ENCODE measurements at regions not wholly inside any gene's neighbourhood (a gene's known extent, or its start where the extent isn't known, plus 50 kb on each side); places are given as distances from the start of the nearest gene placed in this dataset.
A peak's percentile ranks its signal among the peaks of the same experiment; 100 is the strongest.

GRCh38 chr3:168191856-168192255 is 96.1 kb upstream of the GOLIM4 start:
- ChIA-PET POLR2A (ENCODE audit: unreplicated experiment) (interaction anchor here (0.6 kb wide), 1 partner anchor 380 kb away, joined by 3 read pairs; no protein-coding TSS in a partner anchor), CTCF (no interaction called here)
- TF ChIP-seq CTCF (conservative IDR thresholded peaks at IDR 0.05) (no peak), EZH2 (IDR thresholded peaks at IDR 0.05; ENCODE audit: low read depth) (no peak)
- H3F3A ChIP-seq (ENCODE audit: insufficient read depth, low read depth), result no peaks in the 10 kb centered on the region
- H3K9me3 ChIP-seq (ENCODE audit: insufficient read depth, low read depth), result no peaks in the 10 kb centered on the region
- H3K4me2 ChIP-seq, result no peak overlapping the region
- no peak overlapping the region for H3K4me3 ChIP-seq
- H3K27ac ChIP-seq, result no peak overlapping the region
- H2AFZ ChIP-seq, result no peak overlapping the region
- no TSS peak for BruUV-seq (replicated peaks)
- no peaks in the 10 kb centered on the region for H4K20me1 ChIP-seq (ENCODE audit: insufficient read depth)
- no peak for DNase-seq
- no peaks in the 10 kb centered on the region for H3K27me3 ChIP-seq (ENCODE audit: insufficient read depth, low read depth)
- intact Hi-C loops (cut with micrococcal nuclease; ENCODE audit: unreplicated experiment), result no loop called here
- H3K79me2 ChIP-seq (ENCODE audit: low read depth), result no peaks in the 10 kb centered on the region
- no peaks in the 10 kb centered on the region for H3K4me1 ChIP-seq (replicated peaks; ENCODE audit: insufficient read depth)
- no peaks in the 10 kb centered on the region for H3K9me2 ChIP-seq (ENCODE audit: insufficient read depth)
- no peaks in the 10 kb centered on the region for H3K36me3 ChIP-seq (ENCODE audit: low read depth)

- Histone ChIP-seq H3K36me3 (ENCODE audit: low read depth) (no peaks in the 10 kb centered on the region), H3K9me3 (ENCODE audit: insufficient read depth, low read depth) (no peaks in the 10 kb centered on the region), H3K4me3 (no peak overlapping the region), H3K4me1 (replicated peaks; ENCODE audit: insufficient read depth) (no peaks in the 10 kb centered on the region), H3K27me3 (ENCODE audit: insufficient read depth, low read depth) (no peaks in the 10 kb centered on the region), H3K9me2 (ENCODE audit: insufficient read depth) (no peaks in the 10 kb centered on the region), H2AFZ (no peak overlapping the region), H3K27ac (no peak overlapping the region), H3F3A (ENCODE audit: insufficient read depth, low read depth) (no peaks in the 10 kb centered on the region), H4K20me1 (ENCODE audit: insufficient read depth) (no peaks in the 10 kb centered on the region), H3K79me2 (ENCODE audit: low read depth) (no peaks in the 10 kb centered on the region), H3K4me2 (no peak overlapping the region)
- BruUV-seq (replicated peaks), result no TSS peak
- ChIA-PET POLR2A (ENCODE audit: unreplicated experiment) (no interaction called here), CTCF (no interaction called here)
- TF ChIP-seq EZH2 (IDR thresholded peaks at IDR 0.05; ENCODE audit: low read depth), result no peak
- intact Hi-C loops (cut with micrococcal nuclease; ENCODE audit: unreplicated experiment), result no loop called here
- no peak for DNase-seq
These were observed 91.5 kb upstream of the GOLIM4 start for GRCh38 chr3:168187233-168187632.

DNA sequence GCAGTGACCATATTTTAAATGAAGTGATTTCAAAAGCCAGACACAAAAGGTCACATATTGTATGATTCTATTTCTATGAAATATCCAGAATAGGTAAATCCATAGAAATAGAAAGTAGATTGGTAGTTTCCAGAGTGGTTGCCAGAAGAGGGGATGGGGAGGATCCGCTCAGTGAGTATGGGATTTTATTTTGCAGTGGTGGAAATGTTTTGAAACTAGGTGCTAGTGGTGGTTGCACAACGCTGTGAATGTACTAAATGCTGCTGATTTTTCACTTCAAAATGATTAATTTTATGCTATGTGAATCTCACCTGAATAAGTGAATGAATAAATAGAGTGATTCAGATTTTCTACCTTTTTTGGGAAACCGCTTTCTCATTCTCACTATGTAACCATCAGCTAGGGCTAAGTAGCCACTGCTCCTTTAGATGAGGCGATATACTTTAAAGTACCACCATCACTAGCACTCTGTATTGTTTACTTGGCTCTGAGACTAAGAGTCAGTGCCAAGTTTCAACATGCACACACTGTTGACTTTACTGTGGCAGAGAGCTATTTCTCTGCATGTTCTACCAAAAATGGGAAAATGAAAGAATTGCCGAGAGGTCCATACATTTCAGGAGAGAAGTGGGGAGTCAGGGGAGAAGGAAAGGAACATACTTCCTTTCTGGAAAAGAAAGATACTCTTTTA is 90.7 kb upstream of the GOLIM4 start:
- H3F3A ChIP-seq (ENCODE audit: insufficient read depth, low read depth), result no peaks in the 10 kb centered on the region
- no peak overlapping the region for H3K4me3 ChIP-seq
- H3K9me3 ChIP-seq (ENCODE audit: insufficient read depth, low read depth), result no peaks in the 10 kb centered on the region
- no peaks in the 10 kb centered on the region for H3K36me3 ChIP-seq (ENCODE audit: low read depth)
- intact Hi-C loops (cut with micrococcal nuclease; ENCODE audit: unreplicated experiment), result no loop called here
- H3K79me2 ChIP-seq (ENCODE audit: low read depth), result no peaks in the 10 kb centered on the region
- TF ChIP-seq CTCF (conservative IDR thresholded peaks at IDR 0.05), result no peak
- no peak for TF ChIP-seq EZH2 (IDR thresholded peaks at IDR 0.05; ENCODE audit: low read depth)
- no TSS peak for BruUV-seq (replicated peaks)
- DNase-seq, result no peak
- H2AFZ ChIP-seq, result peak overlapping the region; percentile 39; the same call in 1 of the 2 replicates
- H3K9me2 ChIP-seq (ENCODE audit: insufficient read depth), result no peaks in the 10 kb centered on the region
- no peaks in the 10 kb centered on the region for H4K20me1 ChIP-seq (ENCODE audit: insufficient read depth)
- no peaks in the 10 kb centered on the region for H3K4me1 ChIP-seq (replicated peaks; ENCODE audit: insufficient read depth)
- POLR2A ChIA-PET (ENCODE audit: unreplicated experiment), result no interaction called here
- CTCF ChIA-PET, result no interaction called here
- H3K27ac ChIP-seq, result no peak overlapping the region
- no peaks in the 10 kb centered on the region for H3K27me3 ChIP-seq (ENCODE audit: insufficient read depth, low read depth)
- H3K4me2 ChIP-seq, result no peak overlapping the region

DNA sequence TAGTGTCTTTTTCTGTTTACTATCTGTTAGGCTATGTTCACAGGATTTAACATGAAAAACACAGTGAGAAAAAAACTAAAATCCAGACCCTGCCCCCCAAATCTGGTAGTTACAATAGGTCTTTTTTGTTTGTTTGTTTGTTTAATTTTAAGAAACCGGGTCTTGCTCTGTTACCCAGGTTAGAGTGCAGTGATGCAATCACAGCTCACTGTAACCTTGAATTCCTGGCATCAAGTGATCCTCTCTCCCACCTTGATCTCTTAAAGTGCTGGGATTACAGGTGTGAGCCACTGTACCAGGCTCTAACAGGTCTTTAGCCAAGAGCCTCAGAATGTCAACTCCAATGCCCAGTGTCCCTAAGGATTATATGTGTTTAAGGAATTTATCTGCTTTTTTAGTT is 88.0 kb upstream of the GOLIM4 start:
- intact Hi-C loops (cut with micrococcal nuclease; ENCODE audit: unreplicated experiment), result no loop called here
- Histone ChIP-seq H3K4me1 (replicated peaks; ENCODE audit: insufficient read depth) (no peaks in the 10 kb centered on the region), H3K9me3 (ENCODE audit: insufficient read depth, low read depth) (no peaks in the 10 kb centered on the region), H3K4me3 (no peak overlapping the region), H3K27ac (no peak overlapping the region), H3F3A (ENCODE audit: insufficient read depth, low read depth) (no peaks in the 10 kb centered on the region), H3K4me2 (no peak overlapping the region), H3K79me2 (ENCODE audit: low read depth) (no peaks in the 10 kb centered on the region), H4K20me1 (ENCODE audit: insufficient read depth) (no peaks in the 10 kb centered on the region), H3K9me2 (ENCODE audit: insufficient read depth) (no peaks in the 10 kb centered on the region; the same call in 1 of the 2 replicates), H3K27me3 (ENCODE audit: insufficient read depth, low read depth) (no peaks in the 10 kb centered on the region), H2AFZ (no peak overlapping the region), H3K36me3 (ENCODE audit: low read depth) (no peaks in the 10 kb centered on the region)
- ChIA-PET POLR2A (ENCODE audit: unreplicated experiment) (no interaction called here), CTCF (no interaction called here)
- DNase-seq, result no peak
- BruUV-seq (replicated peaks), result no TSS peak
- no peak for TF ChIP-seq CTCF (conservative IDR thresholded peaks at IDR 0.05)
- TF ChIP-seq EZH2 (IDR thresholded peaks at IDR 0.05; ENCODE audit: low read depth), result no peak

All from PC-9 (cell line).